Heart right ventricle (tissue), 16 donors: ENCODE measurements at regions not wholly inside any gene's neighbourhood (a gene's known extent, or its start where the extent isn't known, plus 50 kb on each side); places are given as distances from the start of the nearest gene placed in this dataset.

Experiments used
- ATAC-seq, 8 donors: fragments of 200-7000 bp; cut with Tn5 transposase; one replicate each; pipeline ENCODE4 v1.9.1; 2020; ENCODE audit warnings: mild to moderate bottlenecking in 8 of 8, moderate library complexity in 8 of 8, moderate number of reproducible peaks in 1 of 8
- DNase-seq, 2 donors: peaks; one replicate each; pipeline ENCODE4 v3.0.0-alpha.2; 2020
- H3K27ac ChIP-seq, 10 donors: fragments of 200-600 bp; sonication (generic) in 2 of 10; one replicate each; pipeline versions ENCODE4 v1.5.0 to v1.8.0; 2020 to 2022; ENCODE audit warnings: mild to moderate bottlenecking in 3 of 10
- H3K27me3 ChIP-seq, 7 donors: fragments of 200-600 bp; one replicate each; pipeline ENCODE4 v1.8.0; 2021 to 2022; ENCODE audit warnings: mild to moderate bottlenecking in 2 of 7
- H3K36me3 ChIP-seq, 9 donors: fragments of 200-600 bp; sonication (generic) in 1 of 9; one replicate each; pipeline versions ENCODE4 v1.5.0 to v1.8.0; 2020 to 2022; ENCODE audit warnings: mild to moderate bottlenecking in 2 of 9
- H3K4me1 ChIP-seq, 9 donors: fragments of 200-600 bp; sonication (generic) in 1 of 9; one replicate each; pipeline versions ENCODE4 v1.5.0 to v1.8.0; 2020 to 2022; ENCODE audit warnings: mild to moderate bottlenecking in 4 of 9
- H3K4me3 ChIP-seq, 10 donors: fragments of 200-600 bp; sonication (generic) in 2 of 10; one replicate each; pipeline versions ENCODE4 v1.5.0 to v1.8.0; 2020 to 2022; ENCODE audit warnings: mild to moderate bottlenecking in 7 of 10, moderate library complexity in 2 of 10
- H3K9me3 ChIP-seq, 11 donors: fragments of 200-600 bp in 10 of 11; sonication (generic) in 2 of 11; one replicate each; pipeline versions ENCODE4 v1.5.0 to v1.8.0; 2013 to 2022; ENCODE audit warnings: mild to moderate bottlenecking in 2 of 11, control low read depth in 1 of 11, moderate library complexity in 1 of 11
- WGBS, 2 donors: extraction: QIAGEN DNeasy Blood & Tissue Kit; methylation state at CpG; one replicate each; pipeline ENCODE4 v1.1.7; 2013; ENCODE audit warnings: inconsistent platforms in 1 of 2; 5-methylcytosine and 5-hydroxymethylcytosine counted together
- intact Hi-C, 10 donors: fragments of 100-400 bp; cut with DNase I; formaldehyde crosslinking; loops; one replicate each; pipeline versions ENCODE4 v1.11.1 to v1.14.2; 2022
- TF ChIP-seq, protein P1 (sequence below), 9 donors: fragments of 200-600 bp; sonication (generic) in 2 of 9; IDR thresholded peaks; one replicate each; pipeline versions ENCODE4 v1.5.0 to v1.8.0; 2021 to 2022; ENCODE audit warnings: antibody characterized with exemption in 9 of 9, mild to moderate bottlenecking in 5 of 9, moderate library complexity in 1 of 9
- donor health status: Arrhythmogenic right ventricular cardiomyopathy.
- donor health status: ischemic (EF 13 %, LVEDD 7.1; RV severe dilation, severe dysfunction).
- donor health status: healthy with polysubstance abuse.
- donor health status: DM: no; HTN: yes; CAD: no.
- donor health status: DM: no; HTN: no; CAD: no.
- donor health status: ischemic (EF 25% LVEDD 6.9; RV normal size, moderate dysfunction).
- donor health status: ischemic (EF 25% LVEDD 5.7; RV mildly dilated, moderate dysfunction).
- donor health status: healthy.
- donor health status: DM: yes; HTN: yes; CAD: no.
- donor health status: Ischemic cardiomyopathy.
- donor health status: ischemic (EF 35%, LVEDD 5.7; RV mildly dilated, moderate dysfunction).
- donor health status: nonischemic (EF 11% LVEDD 7.7; RV severe dilation, severe dysfunction).
- donor health status: DM: yes; HTN: yes; CAD: no.
- donor health status: PGD.
- donor health status: ischemic (EF 29% LVEDD 5.4; RV normal size, mild dysfunction).
- donor health status: nonischemic (EF 23%, LVEDD 6.1; RV moderate dilation, normal function).

DNA sequence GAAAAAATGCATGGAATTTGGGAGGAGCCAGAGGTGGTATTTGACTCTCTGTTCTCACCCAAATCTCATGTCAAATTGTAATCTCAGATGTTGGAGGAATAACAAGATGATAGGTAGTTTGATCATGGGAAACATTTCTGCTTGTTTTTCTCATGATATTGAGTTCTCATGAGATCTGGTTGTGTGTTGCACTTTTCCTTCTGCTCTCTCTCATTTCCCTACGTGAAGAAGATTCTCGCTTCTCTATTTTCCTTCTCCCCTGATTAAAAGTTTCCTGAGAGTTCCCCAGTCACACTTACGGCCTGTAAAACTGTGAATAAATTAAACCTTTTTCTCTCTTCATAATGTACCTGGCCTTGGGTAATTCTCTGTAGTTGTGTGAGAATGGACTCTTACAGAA is 222.2 kb upstream of the RBMY1B start:
- DNase-seq, result no peak
- Histone ChIP-seq H3K4me1 (no peaks in the 10 kb centered on the region), H3K9me3 (no peaks in the 10 kb centered on the region), H3K4me3 (no peak overlapping the region), H3K36me3 (no peaks in the 10 kb centered on the region), H3K27ac (no peak overlapping the region), H3K27me3 (no peaks in the 10 kb centered on the region)
- WGBS, 2 donors, result 55 to 58% methylated on average over 3 of the region's 3 CpGs
- TF ChIP-seq, protein P1, sequence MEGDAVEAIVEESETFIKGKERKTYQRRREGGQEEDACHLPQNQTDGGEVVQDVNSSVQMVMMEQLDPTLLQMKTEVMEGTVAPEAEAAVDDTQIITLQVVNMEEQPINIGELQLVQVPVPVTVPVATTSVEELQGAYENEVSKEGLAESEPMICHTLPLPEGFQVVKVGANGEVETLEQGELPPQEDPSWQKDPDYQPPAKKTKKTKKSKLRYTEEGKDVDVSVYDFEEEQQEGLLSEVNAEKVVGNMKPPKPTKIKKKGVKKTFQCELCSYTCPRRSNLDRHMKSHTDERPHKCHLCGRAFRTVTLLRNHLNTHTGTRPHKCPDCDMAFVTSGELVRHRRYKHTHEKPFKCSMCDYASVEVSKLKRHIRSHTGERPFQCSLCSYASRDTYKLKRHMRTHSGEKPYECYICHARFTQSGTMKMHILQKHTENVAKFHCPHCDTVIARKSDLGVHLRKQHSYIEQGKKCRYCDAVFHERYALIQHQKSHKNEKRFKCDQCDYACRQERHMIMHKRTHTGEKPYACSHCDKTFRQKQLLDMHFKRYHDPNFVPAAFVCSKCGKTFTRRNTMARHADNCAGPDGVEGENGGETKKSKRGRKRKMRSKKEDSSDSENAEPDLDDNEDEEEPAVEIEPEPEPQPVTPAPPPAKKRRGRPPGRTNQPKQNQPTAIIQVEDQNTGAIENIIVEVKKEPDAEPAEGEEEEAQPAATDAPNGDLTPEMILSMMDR (IDR thresholded peaks at IDR 0.05), result no peak
- intact Hi-C loops, result no loop called here
- ATAC-seq, result no peak

DNA sequence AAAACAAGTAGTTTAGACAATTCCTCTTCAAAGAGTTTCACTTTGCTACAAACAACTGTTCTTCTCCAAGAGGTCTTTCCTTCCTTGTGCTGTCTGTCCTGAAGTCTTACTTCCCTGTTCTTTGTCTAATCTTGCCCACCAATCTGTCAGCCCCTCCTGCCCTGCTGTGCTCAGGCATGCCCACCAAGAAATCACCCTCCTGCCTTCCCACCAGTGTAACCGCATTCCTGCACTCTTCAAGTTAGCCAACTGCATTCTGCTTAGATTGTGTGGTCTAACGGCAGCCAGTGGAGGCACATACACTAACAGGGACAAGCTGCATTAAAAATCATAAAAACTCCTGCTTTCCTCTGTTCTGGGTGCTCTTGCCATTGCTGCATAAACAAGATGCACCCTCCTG is 215.9 kb upstream of the RBMY1B start:
- Histone ChIP-seq H3K4me1 (no peaks in the 10 kb centered on the region), H3K27ac (no peak overlapping the region), H3K36me3 (no peaks in the 10 kb centered on the region), H3K4me3 (no peak overlapping the region), H3K9me3 (no peaks in the 10 kb centered on the region), H3K27me3 (no peaks in the 10 kb centered on the region)
- 43 to 63% methylated on average over 2 of the region's 2 CpGs for WGBS, 2 donors
- ATAC-seq (no peak), DNase-seq (no peak)
- intact Hi-C loops, result loop anchor here in 1 of 10 donors (10.0 kb wide), 1 partner anchor 100 kb away; no protein-coding TSS in a partner anchor
- TF ChIP-seq, protein P1 (IDR thresholded peaks at IDR 0.05), result no peak

DNA sequence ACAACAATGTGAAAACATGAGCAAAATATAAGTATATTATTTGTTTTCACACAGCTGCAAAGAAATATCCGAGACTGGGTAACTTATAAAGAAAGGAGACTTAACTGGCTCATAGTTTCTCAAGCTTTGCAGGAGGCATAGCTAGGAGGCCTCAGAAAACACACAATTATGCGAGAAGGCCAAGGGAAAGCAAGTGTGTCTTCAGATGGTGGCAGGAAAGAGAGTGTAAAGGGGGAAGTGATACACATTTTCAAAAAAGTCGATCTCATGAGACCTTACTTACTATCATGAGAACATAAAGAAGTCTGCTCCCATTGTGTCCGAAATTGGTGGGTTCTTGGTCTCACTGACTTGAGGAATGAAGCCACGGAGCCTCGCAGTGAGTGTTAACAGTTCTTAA is 208.9 kb upstream of the RBMY1B start:
- H3K4me1 ChIP-seq, result no peaks in the 10 kb centered on the region
- WGBS, 2 donors, result 44 to 60% methylated on average over 5 to 6 of the region's 6 CpGs
- DNase-seq (no peak), ATAC-seq (no peak)
- no peak overlapping the region for H3K27ac ChIP-seq
- H3K36me3 ChIP-seq, result no peaks in the 10 kb centered on the region
- TF ChIP-seq, protein P1 (IDR thresholded peaks at IDR 0.05), result no peak
- H3K9me3 ChIP-seq, result no peaks in the 10 kb centered on the region
- intact Hi-C loops, result no loop called here
- no peaks in the 10 kb centered on the region for H3K27me3 ChIP-seq
- H3K4me3 ChIP-seq, result no peak overlapping the region

DNA sequence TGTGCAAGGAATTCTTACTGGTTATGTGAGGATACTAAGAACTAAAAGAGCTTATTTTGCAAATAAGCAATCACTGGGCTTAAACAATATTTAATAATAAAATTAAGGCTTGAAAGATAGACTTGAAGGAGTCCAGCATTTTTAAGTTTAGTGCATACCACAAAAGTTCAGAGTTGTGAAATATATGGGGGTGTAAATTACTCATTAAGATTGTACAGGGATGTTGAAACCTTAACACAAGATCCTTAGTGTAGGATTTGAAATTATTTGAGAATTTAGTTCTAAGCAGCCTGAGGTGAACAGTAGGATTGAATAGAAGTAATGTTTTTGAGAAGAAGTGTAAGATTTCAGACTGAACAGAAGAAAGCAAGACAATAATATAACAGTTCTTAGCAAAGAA is 195.8 kb upstream of the RBMY1B start:
- ATAC-seq, result no peak
- no peaks in the 10 kb centered on the region for H3K9me3 ChIP-seq
- DNase-seq, result no peak
- H3K36me3 ChIP-seq, result no peaks in the 10 kb centered on the region
- H3K4me1 ChIP-seq, result no peaks in the 10 kb centered on the region
- intact Hi-C loops, result no loop called here
- H3K4me3 ChIP-seq, result no peak overlapping the region
- no peak overlapping the region for H3K27ac ChIP-seq
- H3K27me3 ChIP-seq, result no peaks in the 10 kb centered on the region
- TF ChIP-seq, protein P1 (IDR thresholded peaks at IDR 0.05), result no peak
